ENCODE measurements at regions not wholly inside any gene's neighbourhood (a gene's known extent, or its start where the extent isn't known, plus 50 kb on each side); places are given as distances from the start of the nearest gene placed in this dataset.

- TF ChIP-seq ZNF281 (CRISPR knock-in tag; IDR thresholded peaks at IDR 0.05) (no peak), ZNF219 (CRISPR knock-in tag; IDR thresholded peaks at IDR 0.05; ENCODE audit: borderline replicate concordance) (no peak), PRDM15 (CRISPR knock-in tag; IDR thresholded peaks at IDR 0.05) (no peak)
These were observed 374.2 kb upstream of the LARGE1 start (continued) for GRCh38 chr22:34294476-34294875.

- ATAC-seq = no peak
- no peak overlapping the region for H3K4me3 Mint-ChIP-seq
These were observed 374.7 kb upstream of the LARGE1 start for GRCh38 chr22:34294986-34295385.

More at GRCh38 chr22:34294986-34295385, 374.7 kb upstream of the LARGE1 start:
- Mint-ChIP-seq H3K27ac (no peak overlapping the region), H3K36me3 (no peaks in the 10 kb centered on the region), H3K9me3 (no peaks in the 10 kb centered on the region), H3K27me3 (ENCODE audit: low read depth) (peaks cover 5% of the 10 kb centered on the region), H3K4me1 (no peaks in the 10 kb centered on the region)
- DNase-seq (ENCODE audit: low spot score) = no peak
- TF ChIP-seq ELF4 (CRISPR knock-in tag; IDR thresholded peaks at IDR 0.05; ENCODE audit: low read depth) (no peak), ZNF317 (CRISPR knock-in tag; IDR thresholded peaks at IDR 0.05; ENCODE audit: borderline replicate concordance, low read depth) (no peak), RORB (CRISPR knock-in tag; IDR thresholded peaks at IDR 0.05) (no peak), FOXP4 (CRISPR knock-in tag; IDR thresholded peaks at IDR 0.05) (no peak), ETV6 (CRISPR knock-in tag; IDR thresholded peaks at IDR 0.05) (no peak), USF1 (CRISPR knock-in tag; IDR thresholded peaks at IDR 0.05) (no peak), ZNF281 (CRISPR knock-in tag; IDR thresholded peaks at IDR 0.05) (no peak), ATF2 (CRISPR knock-in tag; IDR thresholded peaks at IDR 0.05; ENCODE audit: borderline replicate concordance, low read depth) (no peak), IRF1 (CRISPR knock-in tag; IDR thresholded peaks at IDR 0.05) (no peak), SMAD3 (CRISPR knock-in tag; IDR thresholded peaks at IDR 0.05; ENCODE audit: borderline replicate concordance) (no peak), ZNF425 (CRISPR knock-in tag; conservative IDR thresholded peaks at IDR 0.05) (no peak), OVOL2 (CRISPR knock-in tag; IDR thresholded peaks at IDR 0.05; ENCODE audit: borderline replicate concordance) (no peak), CDX4 (CRISPR knock-in tag; IDR thresholded peaks at IDR 0.05; ENCODE audit: borderline replicate concordance) (no peak)
- ChIA-PET POLR2A (no interaction called here), CTCF (no interaction called here)

Measured in WTC11 (cell line).